Keratinocyte (primary cell): ENCODE measurements at regions not wholly inside any gene's neighbourhood (a gene's known extent, or its start where the extent isn't known, plus 50 kb on each side); places are given as distances from the start of the nearest gene placed in this dataset.

Experiments used
- DNase-seq: peaks from one replicate; pipeline ENCODE4 v3.0.0-alpha.2; 2011; ENCODE audit warnings: low read depth, missing footprints, low spot score
- FAIRE-seq: peaks from 2 replicates; lab custom pipeline; 2011; peaks lifted over from hg19 to GRCh38; lab: Jason Lieb, UNC
- H2AFZ ChIP-seq: 2 replicates; pipeline ENCODE4 v1.6.0; 2012; ENCODE audit warnings: low read length, control low read depth, inconsistent platforms; ENCODE audit not compliant: control insufficient read depth
- H3K27ac ChIP-seq: 2 replicates; pipeline ENCODE4 v1.5.1; 2011; ENCODE audit warnings: low read length; ENCODE audit not compliant: control insufficient read depth, insufficient read depth
- H3K27me3 ChIP-seq: 3 replicates; pipeline ENCODE4 v1.6.0; 2011; ENCODE audit warnings: low read length; ENCODE audit not compliant: control insufficient read depth, insufficient read depth; ENCODE audit errors: extremely low read depth
- H3K36me3 ChIP-seq, 2 experiments: 2 replicates in 1 of 2; 3 replicates in 1 of 2; pipeline ENCODE4 v1.5.1; 2011; ENCODE audit warnings: low read length in 2 of 2, mild to moderate bottlenecking in 1 of 2; ENCODE audit not compliant: control insufficient read depth in 2 of 2, insufficient read depth in 2 of 2; ENCODE audit errors: extremely low read depth in 1 of 2
- H3K4me1 ChIP-seq: 3 replicates; pipeline ENCODE4 v1.5.1; 2011; ENCODE audit warnings: low read length; ENCODE audit not compliant: control insufficient read depth, insufficient read depth; ENCODE audit errors: extremely low read depth
- H3K4me2 ChIP-seq: 3 replicates; pipeline ENCODE4 v1.6.0; 2011; ENCODE audit warnings: low read depth, low read length; ENCODE audit not compliant: control insufficient read depth, insufficient read depth; ENCODE audit errors: extremely low read depth
- H3K4me3 ChIP-seq, 3 experiments: fragments of 200-600 bp in 1 of 3; sonication (generic) in 1 of 3; 2 replicates in 2 of 3; 3 replicates in 1 of 3; pipeline ENCODE4 v1.5.1; 2011 to 2016; ENCODE audit warnings: low read length in 3 of 3, mild to moderate bottlenecking in 3 of 3, control low read depth in 2 of 3, inconsistent platforms in 1 of 3, low read depth in 1 of 3, mixed read lengths in 1 of 3, mixed run types in 1 of 3, moderate library complexity in 1 of 3; ENCODE audit not compliant: control insufficient read depth in 2 of 3, insufficient read depth in 2 of 3; ENCODE audit errors: extremely low read depth in 1 of 3
- H3K79me2 ChIP-seq: 2 replicates; pipeline ENCODE4 v1.6.0; 2012; ENCODE audit warnings: low read length; ENCODE audit not compliant: control insufficient read depth, insufficient read depth
- H3K9ac ChIP-seq: 3 replicates; pipeline ENCODE4 v1.6.0; 2011; ENCODE audit warnings: low read length; ENCODE audit not compliant: control insufficient read depth, insufficient read depth; ENCODE audit errors: extremely low read depth
- H3K9me1 ChIP-seq: 3 replicates; pipeline ENCODE4 v1.6.0; 2011; ENCODE audit warnings: low read length; ENCODE audit not compliant: control insufficient read depth, insufficient read depth; ENCODE audit errors: extremely low read depth
- H3K9me3 ChIP-seq: 2 replicates; pipeline ENCODE4 v1.5.1; 2012; ENCODE audit warnings: low read depth, low read length; ENCODE audit not compliant: control insufficient read depth
- H4K20me1 ChIP-seq: 3 replicates; pipeline ENCODE4 v1.6.0; 2011; ENCODE audit warnings: low read length; ENCODE audit not compliant: control insufficient read depth, insufficient read depth; ENCODE audit errors: extremely low read depth
- EZH2 ChIP-seq: IDR thresholded peaks from one replicate; pipeline ENCODE4 v1.6.1; 2012; ENCODE audit warnings: inconsistent platforms, mild to moderate bottlenecking, low read length, moderate library complexity
- dilution Hi-C: fragments of 300-500 bp; cut with MboI; formaldehyde crosslinking; loops from one replicate; pipeline ENCODE4 v1.7.0; 2020; ENCODE audit warnings: low sequenced_read_pairs; ENCODE audit not compliant: extremely low pct_ligation_motif_present
- TF ChIP-seq, protein P1 (sequence below), 3 experiments: IDR thresholded peaks in 1 of 3; conservative IDR thresholded peaks in 1 of 3; optimal IDR thresholded peaks in 1 of 3; 2 replicates in 2 of 3; 3 replicates in 1 of 3; pipeline versions ENCODE3 to v1.5.1; 2011; ENCODE audit warnings: low read length in 3 of 3, mild to moderate bottlenecking in 3 of 3, moderate library complexity in 2 of 3, control low read depth in 1 of 3, inconsistent platforms in 1 of 3; ENCODE audit not compliant: insufficient read depth in 2 of 3; ENCODE audit errors: extremely low read depth in 1 of 3

DNA sequence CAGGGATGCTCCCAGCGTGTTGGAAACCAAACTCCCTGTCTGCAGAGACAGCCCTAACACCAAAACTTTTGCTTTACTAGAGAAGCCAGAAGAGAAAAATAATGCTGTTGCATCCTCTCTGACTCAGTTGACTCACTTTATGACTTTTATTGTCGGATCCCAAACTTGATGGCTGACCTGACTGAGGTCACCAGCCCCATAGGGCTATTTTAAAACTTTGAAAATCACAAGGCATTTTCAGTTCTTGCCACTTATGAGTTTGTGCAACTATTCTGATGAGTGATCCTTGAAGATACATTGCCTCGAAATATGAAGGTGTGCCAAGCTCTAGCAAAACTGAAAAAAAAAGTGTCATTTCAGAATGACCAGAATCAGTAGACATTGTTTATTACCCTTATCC is 320.2 kb downstream of the DLEU7 start:
- no peaks in the 10 kb centered on the region for H3K4me1 ChIP-seq
- dilution Hi-C loops, result no loop called here
- TF ChIP-seq, protein P1, sequence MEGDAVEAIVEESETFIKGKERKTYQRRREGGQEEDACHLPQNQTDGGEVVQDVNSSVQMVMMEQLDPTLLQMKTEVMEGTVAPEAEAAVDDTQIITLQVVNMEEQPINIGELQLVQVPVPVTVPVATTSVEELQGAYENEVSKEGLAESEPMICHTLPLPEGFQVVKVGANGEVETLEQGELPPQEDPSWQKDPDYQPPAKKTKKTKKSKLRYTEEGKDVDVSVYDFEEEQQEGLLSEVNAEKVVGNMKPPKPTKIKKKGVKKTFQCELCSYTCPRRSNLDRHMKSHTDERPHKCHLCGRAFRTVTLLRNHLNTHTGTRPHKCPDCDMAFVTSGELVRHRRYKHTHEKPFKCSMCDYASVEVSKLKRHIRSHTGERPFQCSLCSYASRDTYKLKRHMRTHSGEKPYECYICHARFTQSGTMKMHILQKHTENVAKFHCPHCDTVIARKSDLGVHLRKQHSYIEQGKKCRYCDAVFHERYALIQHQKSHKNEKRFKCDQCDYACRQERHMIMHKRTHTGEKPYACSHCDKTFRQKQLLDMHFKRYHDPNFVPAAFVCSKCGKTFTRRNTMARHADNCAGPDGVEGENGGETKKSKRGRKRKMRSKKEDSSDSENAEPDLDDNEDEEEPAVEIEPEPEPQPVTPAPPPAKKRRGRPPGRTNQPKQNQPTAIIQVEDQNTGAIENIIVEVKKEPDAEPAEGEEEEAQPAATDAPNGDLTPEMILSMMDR (optimal IDR thresholded peaks at IDR 0.05 in 1 of 3, IDR thresholded peaks at IDR 0.05 in 1 of 3, conservative IDR thresholded peaks at IDR 0.05 in 1 of 3; ENCODE audit: extremely low read depth in 1 of 3, insufficient read depth in 2 of 3, low read length in 3 of 3), result no peak
- no peak for TF ChIP-seq EZH2

DNA sequence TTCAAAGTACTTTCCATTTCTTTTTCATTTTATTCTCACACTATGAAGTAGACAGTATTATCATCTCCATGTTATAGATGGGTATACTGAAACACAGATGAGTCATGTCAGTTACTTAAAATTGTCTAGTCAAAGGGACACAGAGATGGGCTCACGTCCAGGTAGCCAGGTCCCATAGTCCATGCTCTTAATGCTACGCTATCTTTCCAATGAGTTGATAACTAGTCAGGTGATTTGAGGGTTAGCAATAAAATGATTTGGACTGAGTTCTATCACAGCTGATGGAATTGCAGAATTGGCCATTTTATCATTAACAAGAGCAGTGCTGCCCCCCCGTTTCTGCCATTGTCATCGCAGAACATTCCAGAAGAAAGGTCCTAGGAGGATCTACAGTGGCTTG is 318.9 kb downstream of the DLEU7 start:
- no peak overlapping the region for H3K4me2 ChIP-seq
- no peaks in the 10 kb centered on the region for H3K79me2 ChIP-seq
- no peaks in the 10 kb centered on the region for H3K9me1 ChIP-seq
- TF ChIP-seq, protein P1 (optimal IDR thresholded peaks at IDR 0.05 in 1 of 3, IDR thresholded peaks at IDR 0.05 in 1 of 3, conservative IDR thresholded peaks at IDR 0.05 in 1 of 3; ENCODE audit: extremely low read depth in 1 of 3, insufficient read depth in 2 of 3, low read length in 3 of 3), result no peak
- TF ChIP-seq EZH2, result no peak
- no peaks in the 10 kb centered on the region for H3K36me3 ChIP-seq
- H3K9ac ChIP-seq, result no peak overlapping the region
- H3K27ac ChIP-seq, result no peak overlapping the region
- dilution Hi-C loops, result no loop called here
- no peak overlapping the region for H3K4me3 ChIP-seq
- no peaks in the 10 kb centered on the region for H4K20me1 ChIP-seq
- DNase-seq (no peak), FAIRE-seq (no peak)
- H3K4me1 ChIP-seq, result peaks cover 6% of the 10 kb centered on the region
- no peak overlapping the region for H2AFZ ChIP-seq
- no peaks in the 10 kb centered on the region for H3K27me3 ChIP-seq
- H3K9me3 ChIP-seq, result no peaks in the 10 kb centered on the region

More for the DNA sequence above, 320.2 kb downstream of the DLEU7 start:
- H3K9me3 ChIP-seq, result no peaks in the 10 kb centered on the region
- no peaks in the 10 kb centered on the region for H3K36me3 ChIP-seq
- no peaks in the 10 kb centered on the region for H3K27me3 ChIP-seq
- DNase-seq, result no peak
- no peak overlapping the region for H3K4me2 ChIP-seq
- no peak overlapping the region for H2AFZ ChIP-seq
- no peaks in the 10 kb centered on the region for H3K79me2 ChIP-seq
- H3K27ac ChIP-seq, result no peak overlapping the region
- H3K9ac ChIP-seq, result no peak overlapping the region
- no peaks in the 10 kb centered on the region for H4K20me1 ChIP-seq
- no peak for FAIRE-seq
- no peaks in the 10 kb centered on the region for H3K9me1 ChIP-seq
- H3K4me3 ChIP-seq, result no peak overlapping the region
